NCI-H2196 (cell line): ENCODE measurements at regions not wholly inside any gene's neighbourhood (a gene's known extent, or its start where the extent isn't known, plus 50 kb on each side); places are given as distances from the start of the nearest gene placed in this dataset.
A peak's percentile ranks its signal among the peaks of the same experiment; 100 is the strongest.
"Not testable (repeated sequence)": the region's sequence is repeated elsewhere in the genome, so short reads cannot be mapped to it uniquely, and the experiment has no call there.

Experiments used
- DNase-seq: peaks from one replicate; lab custom pipeline; 2025; ENCODE audit not compliant: unreplicated experiment; lab: John Stamatoyannopoulos, UW

GRCh38 chr5:44051591-44051990 is 337.6 kb downstream of the FGF10 start:
- DNase-seq, result no peak

- no peak for DNase-seq
Measured at GRCh38 chr5:44048276-44048984, 340.8 kb downstream of the FGF10 start.

GRCh38 chr5:44046619-44047364 is 342.4 kb downstream of the FGF10 start:
- no peak for DNase-seq

DNA sequence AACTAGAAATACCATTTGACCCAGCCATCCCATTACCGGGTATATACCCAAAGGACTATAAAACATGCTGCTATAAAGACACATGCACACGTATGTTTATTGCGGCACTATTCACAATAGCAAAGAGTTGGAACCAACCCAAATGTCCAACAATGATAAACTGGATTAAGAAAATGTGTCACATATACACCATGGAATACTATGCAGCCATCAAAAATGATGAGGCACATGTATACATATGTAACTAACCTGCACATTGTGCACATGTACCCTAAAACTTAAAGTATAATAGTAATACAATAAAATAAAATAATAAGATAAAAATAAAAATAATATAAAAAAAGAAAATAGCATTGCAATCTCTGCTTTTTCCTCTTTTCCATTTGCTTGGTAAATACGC is 344.7 kb downstream of the FGF10 start:
- not testable (repeated sequence) for DNase-seq

GRCh38 chr5:44028226-44028625 is 361.0 kb downstream of the FGF10 start:
- DNase-seq, result no peak

DNA sequence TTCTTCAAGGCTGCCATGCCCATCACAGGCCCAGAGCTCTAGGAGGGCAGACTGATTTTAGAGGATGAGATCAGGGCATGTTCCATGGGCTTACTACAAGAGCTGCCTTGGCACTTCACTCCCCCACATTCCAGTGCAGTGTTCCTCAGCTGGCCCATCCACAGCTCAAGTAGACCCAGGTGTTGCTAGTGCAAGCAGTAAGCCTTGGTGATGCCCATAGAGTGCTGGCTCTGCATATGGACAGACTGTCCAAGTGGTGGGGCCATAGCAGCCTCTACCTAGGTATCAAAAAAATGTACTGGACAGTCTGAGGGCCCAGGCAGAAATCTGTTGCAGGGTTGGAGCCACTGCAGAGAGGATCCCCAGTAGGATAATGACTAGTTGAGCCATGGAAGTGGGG is 366.6 kb downstream of the FGF10 start:
- no peak for DNase-seq

DNA sequence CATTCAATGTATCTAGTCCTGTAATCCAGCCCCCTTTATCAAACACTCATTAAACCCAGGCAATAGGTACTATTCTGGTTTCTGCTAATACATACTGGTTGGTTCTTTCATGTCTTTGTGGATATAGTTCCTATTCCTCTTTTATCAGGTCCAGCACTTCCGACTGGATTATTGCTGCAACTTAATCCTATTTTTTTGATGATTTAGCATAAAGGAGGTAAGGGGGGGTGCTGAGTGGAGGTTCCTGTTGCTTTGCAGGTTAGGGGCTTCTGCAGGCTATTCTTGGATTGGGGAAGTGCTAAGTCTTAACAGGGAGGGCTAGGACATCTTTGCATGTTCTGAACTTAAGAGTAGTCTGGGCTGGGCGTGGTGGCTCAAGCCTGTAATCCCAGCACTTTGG is 377.7 kb downstream of the FGF10 start:
- DNase-seq, result no peak

- DNase-seq, result peak; percentile 14
Measured at GRCh38 chr5:44002381-44002901, 386.8 kb downstream of the FGF10 start.

DNA sequence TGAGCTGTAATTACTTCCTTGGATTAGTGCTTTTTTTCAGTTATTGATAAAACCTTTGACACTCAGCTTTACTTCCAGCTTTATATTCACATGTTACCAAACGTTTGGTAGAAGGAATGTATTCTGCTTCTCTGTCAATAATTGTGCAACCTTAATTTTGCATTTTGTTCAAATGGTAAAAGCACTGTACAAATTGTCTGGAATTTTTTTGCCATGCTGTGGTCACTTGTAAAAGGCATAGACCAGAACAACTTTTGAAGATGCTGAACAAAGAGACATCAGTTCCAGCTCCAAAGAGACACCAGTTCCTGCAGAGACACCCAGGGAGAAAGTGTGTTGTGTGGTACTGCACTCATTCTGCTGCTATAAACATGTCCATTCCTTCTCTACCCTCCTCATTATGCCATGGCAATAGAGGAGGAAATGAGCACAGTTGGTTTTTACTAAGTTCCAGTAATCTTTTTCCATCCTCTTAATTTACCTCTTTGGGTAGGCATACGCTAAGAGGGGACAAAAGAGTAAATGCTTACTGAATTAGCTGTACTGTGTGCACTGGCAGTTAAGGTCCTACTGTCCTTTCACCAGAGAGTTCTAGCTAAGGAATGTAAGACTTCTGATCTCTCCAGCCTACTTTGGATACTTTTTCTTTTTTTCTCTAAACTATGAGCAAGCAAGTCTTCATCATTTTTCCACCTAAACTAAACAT is 387.4 kb downstream of the FGF10 start:
- DNase-seq, result no peak

- DNase-seq, result no peak
Measured at GRCh38 chr5:44001236-44001635, 388.0 kb downstream of the FGF10 start.

GRCh38 chr5:43997647-43998272 is 391.5 kb downstream of the FGF10 start:
- no peak for DNase-seq

GRCh38 chr5:43996221-43996620 is 393.0 kb downstream of the FGF10 start:
- no peak for DNase-seq

DNA sequence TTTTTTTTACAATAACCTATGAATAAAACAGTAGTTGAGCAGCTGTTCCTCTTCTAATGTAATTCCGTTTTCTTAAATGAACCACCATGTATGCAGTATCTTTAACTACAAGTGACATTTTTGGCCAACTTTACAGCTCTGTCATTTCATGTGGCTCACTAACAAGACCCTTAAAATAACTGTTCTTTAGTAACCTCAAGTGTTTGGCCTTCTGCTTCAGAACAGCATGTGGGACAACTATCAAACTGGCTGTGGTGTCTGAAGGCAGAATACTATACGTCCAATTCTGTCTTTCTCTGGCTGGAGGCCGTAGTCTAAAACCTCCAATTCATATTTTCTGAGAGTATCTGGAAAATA is 391.4 kb downstream of the NNT start:
- no peak for DNase-seq

DNA sequence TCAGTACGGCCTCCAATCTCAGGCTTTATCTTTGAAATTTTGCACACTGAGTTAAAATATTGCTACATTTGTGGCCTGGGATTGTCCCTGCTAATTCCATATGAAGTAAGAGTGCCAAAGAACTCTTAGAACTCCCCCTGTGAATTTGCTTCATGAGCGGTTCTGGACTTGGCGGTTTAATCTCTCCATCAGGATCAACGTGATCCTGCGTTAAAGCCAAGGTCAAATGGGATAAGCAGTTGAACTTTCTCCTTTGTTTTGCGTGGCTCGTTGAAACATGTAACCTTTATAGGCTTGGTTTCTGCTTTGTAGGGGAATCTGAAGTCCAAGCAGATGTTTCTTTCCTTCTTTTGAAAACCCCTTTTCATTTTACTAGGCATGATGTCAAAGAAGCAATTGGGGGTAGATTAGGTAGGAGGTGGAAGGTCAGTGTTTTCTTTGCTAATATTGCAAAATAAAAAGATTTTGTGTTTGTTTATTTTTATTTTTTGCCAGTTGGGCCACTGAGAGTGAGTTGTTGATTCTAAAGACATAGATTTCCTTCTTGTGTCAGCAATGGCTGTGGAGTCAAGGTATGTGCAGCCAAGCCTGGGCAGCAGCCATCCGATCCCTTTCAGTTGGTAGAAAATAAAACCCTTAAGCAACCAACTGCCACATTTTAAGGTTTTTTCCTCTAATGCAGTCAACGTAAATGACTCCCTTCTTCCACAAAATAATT is 390.8 kb downstream of the NNT start:
- no peak for DNase-seq

GRCh38 chr5:43985411-43985810 is 382.4 kb downstream of the NNT start:
- DNase-seq, result no peak

DNA sequence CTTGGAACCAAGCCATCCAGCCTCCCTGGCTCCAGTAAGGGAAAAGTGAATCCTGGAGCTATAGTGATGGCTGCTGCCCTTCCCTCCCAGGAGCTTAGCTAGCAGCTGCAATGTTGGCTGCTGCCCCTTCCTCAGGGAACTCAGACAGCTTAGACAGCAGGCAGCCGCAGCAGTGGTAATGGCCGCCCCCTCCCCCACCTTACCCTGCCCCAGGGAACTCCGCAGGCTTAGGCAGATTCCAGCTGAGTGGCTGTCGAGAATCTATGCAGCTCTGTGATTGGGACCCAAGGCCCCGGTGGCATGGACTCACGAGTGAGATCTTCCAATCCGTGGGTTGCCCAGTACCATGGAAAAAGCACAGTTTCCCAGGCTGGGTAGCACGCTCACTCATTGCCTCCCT is 378.6 kb downstream of the NNT start:
- DNase-seq, result no peak

DNA sequence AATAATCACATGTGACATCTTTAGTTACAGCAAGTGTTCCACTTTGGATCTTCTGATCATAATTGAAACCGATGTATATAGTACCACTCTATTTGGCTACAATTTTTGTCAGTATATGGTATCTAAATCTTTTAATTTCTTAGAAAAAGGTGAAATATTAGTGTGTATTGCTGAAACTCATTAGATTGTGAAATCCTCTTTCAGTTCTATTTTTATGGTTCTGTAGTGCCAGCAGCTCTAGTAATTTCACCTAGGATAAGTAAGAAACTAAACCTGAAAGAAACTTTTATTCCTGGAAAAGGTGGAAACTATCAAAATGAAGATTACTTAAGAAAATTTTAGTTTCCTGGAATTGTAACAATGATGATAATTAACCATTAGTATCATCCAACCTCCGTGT is 370.9 kb downstream of the NNT start:
- DNase-seq, result no peak

GRCh38 chr5:43973318-43973717 is 370.3 kb downstream of the NNT start:
- no peak for DNase-seq

DNA sequence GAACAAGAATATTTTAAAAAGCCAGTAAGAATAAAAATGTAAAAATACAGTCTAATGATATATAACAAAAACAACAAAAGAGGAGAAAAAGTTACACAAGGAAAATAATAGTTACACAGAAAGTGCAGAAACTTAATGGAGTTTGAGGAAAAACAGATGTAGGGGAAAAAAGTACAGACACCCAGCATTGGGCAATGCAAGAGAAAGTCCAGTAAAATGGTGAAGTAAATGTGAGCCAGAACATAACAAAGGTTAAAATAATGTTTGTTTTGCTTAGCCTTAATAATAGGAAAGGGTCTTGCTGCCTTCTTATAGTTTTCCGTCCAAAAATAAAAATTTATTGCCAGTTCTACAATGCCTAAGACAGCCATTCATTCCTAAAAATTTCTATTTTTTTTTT is 364.2 kb downstream of the NNT start:
- DNase-seq, result no peak

- DNase-seq, result no peak
Measured at GRCh38 chr5:43959144-43959543, 356.2 kb downstream of the NNT start.

- no peak for DNase-seq
Measured at GRCh38 chr5:43947935-43948334, 345.0 kb downstream of the NNT start.
